Mammary epithelial cell (primary cell): ENCODE measurements at regions not wholly inside any gene's neighbourhood (a gene's known extent, or its start where the extent isn't known, plus 50 kb on each side); places are given as distances from the start of the nearest gene placed in this dataset.

ENCODE experiments used
- CTCF ChIP-seq, 2 donors: IDR thresholded peaks in 1 of 2; conservative IDR thresholded peaks in 1 of 2; 2 replicates each; pipeline ENCODE4 v1.5.1; 2011 to 2012; ENCODE audit warnings: inconsistent platforms in 2 of 2, low read length in 2 of 2, mild to moderate bottlenecking in 2 of 2, control low read depth in 1 of 2, low read depth in 1 of 2; ENCODE audit not compliant: insufficient read depth in 1 of 2; ENCODE audit errors: extremely low read depth in 1 of 2
- EZH2 ChIP-seq: IDR thresholded peaks from 2 replicates; pipeline ENCODE4 v1.6.1; 2012; ENCODE audit warnings: low read length, inconsistent platforms, borderline replicate concordance

- no peak for TF ChIP-seq CTCF (conservative IDR thresholded peaks at IDR 0.05 in 1 of 2, IDR thresholded peaks at IDR 0.05 in 1 of 2; ENCODE audit: extremely low read depth in 1 of 2, insufficient read depth in 1 of 2, low read depth in 1 of 2, low read length in 2 of 2)
- no peak for TF ChIP-seq EZH2
These were observed 239.0 kb upstream of the PTGER4 start for GRCh38 chr5:40440746-40441145.
